ENCODE measurements at regions not wholly inside any gene's neighbourhood (a gene's known extent, or its start where the extent isn't known, plus 50 kb on each side); places are given as distances from the start of the nearest gene placed in this dataset.

DNA sequence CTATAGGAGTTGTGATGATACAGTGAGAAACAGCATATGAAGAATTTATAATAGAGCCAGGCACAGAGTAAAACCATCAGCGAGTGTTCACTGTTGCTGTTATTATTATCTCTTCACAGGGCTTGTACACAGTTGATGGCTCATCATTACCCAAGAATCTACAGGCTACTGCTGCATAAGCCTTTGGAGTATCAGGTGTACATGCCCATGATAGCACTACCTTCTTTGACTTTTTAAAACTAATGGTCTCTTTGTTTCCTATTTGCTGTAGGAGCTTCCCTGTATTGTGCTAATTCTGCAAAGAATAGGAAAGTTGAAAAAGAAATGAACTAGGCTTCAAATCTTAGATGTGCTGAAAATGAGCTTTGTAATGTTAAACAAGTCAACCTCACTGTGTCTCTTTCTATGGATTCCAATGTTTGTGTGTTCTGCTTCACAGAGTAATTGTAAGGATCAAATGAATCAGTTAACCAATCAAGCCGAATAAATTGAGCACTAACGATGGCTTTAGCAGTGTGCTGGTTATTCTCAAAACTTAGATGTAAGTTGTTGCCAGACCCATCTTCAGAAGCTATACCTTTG, 138.8 kb downstream of the TUSC7 start:
- no peak for DNase-seq

DNA sequence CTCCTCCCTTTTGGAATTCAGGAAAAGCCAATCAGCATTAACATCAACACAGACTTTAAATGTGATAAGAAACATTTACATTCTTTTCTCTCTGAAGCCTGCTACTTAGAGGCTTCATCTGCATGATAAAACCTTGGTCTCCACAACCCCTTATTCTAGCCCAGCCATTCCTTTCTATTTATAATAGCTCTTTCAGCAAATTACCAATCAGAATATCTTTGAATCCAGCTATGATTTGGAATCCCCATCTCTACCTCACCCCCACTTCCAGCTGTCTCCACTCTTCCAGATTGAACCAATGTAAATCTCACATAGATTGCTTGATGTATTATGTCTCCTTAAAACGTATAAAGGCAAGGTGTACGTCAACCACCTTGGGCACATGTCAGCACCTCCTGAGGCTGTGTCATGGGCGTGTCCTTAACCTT, 139.7 kb downstream of the TUSC7 start:
- no peak for DNase-seq

- no peak for DNase-seq
Measured at GRCh38 chr3:116852803-116853202, 143.2 kb downstream of the TUSC7 start.

DNA sequence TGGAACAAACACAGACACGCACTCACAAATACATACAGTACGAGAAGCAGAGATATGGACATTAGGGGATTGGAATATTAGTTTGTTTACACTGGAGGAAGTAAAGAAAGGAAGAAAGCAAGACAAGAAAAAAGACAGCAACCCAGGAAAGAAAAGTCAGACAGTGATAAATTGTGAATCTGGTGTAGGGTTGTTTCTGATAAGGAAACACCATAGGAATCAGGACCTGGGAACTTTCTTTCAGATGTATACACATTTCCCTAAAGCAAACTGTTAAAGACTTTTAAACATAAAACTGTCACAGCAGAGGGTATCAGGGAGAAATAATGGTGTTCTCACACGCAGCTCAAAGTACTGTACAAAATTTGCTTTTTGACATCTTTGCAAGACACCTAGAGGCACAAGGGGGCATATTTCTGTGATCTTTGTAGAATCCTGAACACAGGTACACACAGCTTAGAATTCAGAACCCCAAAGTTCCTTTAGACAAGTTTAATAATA, 153.7 kb downstream of the TUSC7 start:
- DNase-seq: no peak

- peak; percentile 57 for DNase-seq
Measured at GRCh38 chr3:116863822-116864589, 154.4 kb downstream of the TUSC7 start.

- no peak for DNase-seq
Measured at GRCh38 chr3:116864590-116864927, 155.0 kb downstream of the TUSC7 start.

- no peak for DNase-seq
Measured at GRCh38 chr3:116870379-116870778, 160.8 kb downstream of the TUSC7 start.

DNA sequence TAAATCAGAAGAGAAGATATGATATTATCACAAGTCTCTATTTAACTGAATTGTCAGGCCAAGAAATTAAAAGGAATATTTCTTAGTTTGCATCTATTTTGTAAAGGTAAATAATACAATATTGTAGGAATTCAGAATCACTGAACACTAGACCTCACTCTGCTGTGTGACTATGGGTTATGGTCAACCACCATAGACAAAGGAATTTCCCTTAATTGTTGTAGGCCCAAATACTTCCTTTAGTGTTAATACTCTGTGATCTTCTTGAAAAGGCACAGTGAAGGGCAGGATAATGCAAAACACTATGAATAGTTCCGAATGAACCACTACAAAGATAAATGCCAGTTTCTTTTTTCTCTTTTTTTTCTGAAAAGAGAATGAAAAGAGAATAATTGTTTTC, 162.3 kb downstream of the TUSC7 start:
- no peak for DNase-seq

- DNase-seq: no peak
Measured at GRCh38 chr3:116872688-116873087, 163.1 kb downstream of the TUSC7 start.

GRCh38 chr3:116873142-116873541, 163.6 kb downstream of the TUSC7 start:
- no peak for DNase-seq

- DNase-seq: no peak
Measured at GRCh38 chr3:116877968-116878367, 168.4 kb downstream of the TUSC7 start.

GRCh38 chr3:116886202-116886893, 176.8 kb downstream of the TUSC7 start:
- no peak for DNase-seq

GRCh38 chr3:116896116-116896515, 186.5 kb downstream of the TUSC7 start:
- DNase-seq: no peak

- peak; percentile 1 for DNase-seq
Measured at GRCh38 chr3:116897382-116897781, 187.8 kb downstream of the TUSC7 start.

GRCh38 chr3:116899253-116899652, 189.7 kb downstream of the TUSC7 start:
- no peak for DNase-seq

DNA sequence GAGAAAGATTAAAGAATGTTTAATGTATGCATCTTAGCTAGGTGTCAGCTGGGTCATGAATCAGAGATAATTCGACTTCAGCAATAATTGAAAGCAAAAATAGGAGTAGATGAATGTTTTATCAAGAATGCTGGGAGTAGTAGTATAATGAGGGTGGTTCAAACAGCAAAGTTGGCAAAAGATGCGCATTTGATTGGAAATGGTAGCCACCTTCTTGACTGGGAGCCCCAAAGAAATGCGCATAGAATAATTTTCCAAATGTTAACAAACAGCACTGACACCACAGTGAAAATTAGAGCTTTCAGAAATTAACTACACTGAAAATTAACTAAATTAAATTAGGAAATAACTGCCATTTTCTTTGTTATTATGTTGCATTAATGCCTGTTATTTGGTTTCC, 195.8 kb downstream of the TUSC7 start:
- no peak for DNase-seq

GRCh38 chr3:116905794-116906193, 196.2 kb downstream of the TUSC7 start:
- peak; percentile 12 for DNase-seq

DNA sequence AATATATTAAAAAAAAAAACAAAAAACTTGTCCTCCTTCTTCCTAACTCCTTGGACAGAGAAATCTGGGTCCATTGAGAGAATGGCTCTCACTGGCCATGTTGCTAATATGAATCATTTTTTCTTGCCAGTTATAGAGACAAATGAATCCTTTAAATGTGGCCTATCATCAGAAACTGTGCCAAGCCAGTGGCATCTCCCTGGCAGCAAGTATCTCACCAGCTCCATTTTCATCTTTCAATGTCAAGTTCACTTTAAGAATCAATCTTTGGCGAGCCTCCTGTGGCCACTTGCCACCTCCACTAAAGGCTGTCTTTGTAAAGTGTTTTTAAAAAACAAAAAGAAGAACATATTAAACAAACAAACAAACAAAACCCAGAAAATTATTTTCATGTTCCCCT, 202.5 kb downstream of the TUSC7 start:
- DNase-seq: no peak

- no peak for DNase-seq
Measured at GRCh38 chr3:116914004-116914403, 204.4 kb downstream of the TUSC7 start.

DNA sequence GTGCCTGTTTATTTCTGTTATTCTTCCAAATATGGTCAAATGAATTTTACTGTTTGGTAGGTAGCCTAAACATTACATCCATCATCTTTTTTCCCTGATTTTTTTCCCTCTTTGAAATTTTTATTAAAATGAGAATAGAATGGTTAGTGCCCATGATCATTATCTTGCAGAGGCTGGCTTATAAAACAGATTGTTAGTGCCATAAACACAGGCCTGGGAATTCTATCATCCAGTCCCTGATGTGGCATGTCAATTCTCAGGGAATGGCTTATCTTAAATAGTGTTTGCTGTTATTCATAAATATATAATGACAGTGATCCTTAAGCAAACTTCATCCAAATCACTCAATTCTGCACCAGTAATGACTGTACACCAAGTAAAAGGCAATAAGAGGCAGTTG, 207.3 kb downstream of the TUSC7 start:
- DNase-seq: no peak

- DNase-seq: peak; percentile 23
Measured at GRCh38 chr3:116920826-116921610, 211.4 kb downstream of the TUSC7 start.

DNA sequence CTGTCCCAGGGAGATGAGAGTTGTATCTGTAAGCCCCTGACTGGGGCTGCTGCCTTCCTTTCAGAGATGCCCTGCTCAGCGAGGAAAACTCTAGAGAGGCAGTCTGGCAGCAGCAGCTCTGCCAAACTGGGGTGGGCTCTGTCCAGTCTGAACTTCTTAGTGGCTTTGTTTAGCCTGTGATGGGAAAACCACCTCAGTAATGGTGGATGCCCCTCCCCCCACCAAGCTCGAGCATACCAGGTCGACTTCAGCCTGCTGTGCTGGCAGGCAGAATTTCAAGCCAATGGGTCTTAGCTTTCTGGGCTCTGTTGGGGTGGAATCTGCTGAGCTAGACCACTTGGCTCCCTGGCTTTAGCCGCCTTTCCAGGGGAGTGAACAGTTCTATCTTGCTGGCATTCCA, 218.3 kb downstream of the TUSC7 start:
- no peak for DNase-seq
